ENCODE measurements at regions not wholly inside any gene's neighbourhood (a gene's known extent, or its start where the extent isn't known, plus 50 kb on each side); places are given as distances from the start of the nearest gene placed in this dataset.

- no peak for DNase-seq (ENCODE audit: low read depth)
- TF ChIP-seq, protein P1, sequence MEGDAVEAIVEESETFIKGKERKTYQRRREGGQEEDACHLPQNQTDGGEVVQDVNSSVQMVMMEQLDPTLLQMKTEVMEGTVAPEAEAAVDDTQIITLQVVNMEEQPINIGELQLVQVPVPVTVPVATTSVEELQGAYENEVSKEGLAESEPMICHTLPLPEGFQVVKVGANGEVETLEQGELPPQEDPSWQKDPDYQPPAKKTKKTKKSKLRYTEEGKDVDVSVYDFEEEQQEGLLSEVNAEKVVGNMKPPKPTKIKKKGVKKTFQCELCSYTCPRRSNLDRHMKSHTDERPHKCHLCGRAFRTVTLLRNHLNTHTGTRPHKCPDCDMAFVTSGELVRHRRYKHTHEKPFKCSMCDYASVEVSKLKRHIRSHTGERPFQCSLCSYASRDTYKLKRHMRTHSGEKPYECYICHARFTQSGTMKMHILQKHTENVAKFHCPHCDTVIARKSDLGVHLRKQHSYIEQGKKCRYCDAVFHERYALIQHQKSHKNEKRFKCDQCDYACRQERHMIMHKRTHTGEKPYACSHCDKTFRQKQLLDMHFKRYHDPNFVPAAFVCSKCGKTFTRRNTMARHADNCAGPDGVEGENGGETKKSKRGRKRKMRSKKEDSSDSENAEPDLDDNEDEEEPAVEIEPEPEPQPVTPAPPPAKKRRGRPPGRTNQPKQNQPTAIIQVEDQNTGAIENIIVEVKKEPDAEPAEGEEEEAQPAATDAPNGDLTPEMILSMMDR (IDR thresholded peaks at IDR 0.05; ENCODE audit: insufficient read depth, low read depth, low read length): no peak
- H3K4me3 ChIP-seq (ENCODE audit: low read depth, low read length): no peak overlapping the region
Measured at GRCh38 chr5:117645400-117645799, 1070.8 kb upstream of the SEMA6A start.

DNA sequence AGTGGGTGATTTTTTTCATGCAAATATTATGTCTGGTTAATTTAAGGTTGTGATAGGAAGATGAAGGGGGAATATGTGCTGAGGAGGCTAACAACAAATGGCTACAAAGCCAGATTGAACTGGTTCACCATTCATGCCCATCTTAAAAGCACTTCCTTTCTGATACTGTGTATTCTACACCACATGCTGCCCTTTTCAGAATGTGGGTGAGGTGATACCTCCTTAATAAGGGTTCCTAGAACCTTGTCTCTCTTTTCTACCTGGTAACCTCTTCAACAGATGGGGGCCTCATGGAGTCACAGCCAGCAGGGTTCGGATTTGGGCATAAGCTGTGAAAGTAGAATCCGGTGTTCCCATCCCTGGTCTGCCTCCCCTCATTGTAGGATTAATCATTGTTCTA, 1064.0 kb upstream of the SEMA6A start:
- no peak overlapping the region for H3K4me3 ChIP-seq (ENCODE audit: low read depth, low read length)

GRCh38 chr5:117633093-117633492, 1058.5 kb upstream of the SEMA6A start:
- TF ChIP-seq, protein P1 (IDR thresholded peaks at IDR 0.05; ENCODE audit: insufficient read depth, low read depth, low read length): no peak
- H3K4me3 ChIP-seq (ENCODE audit: low read depth, low read length): no peak overlapping the region
- DNase-seq (ENCODE audit: low read depth): no peak

More for the DNA sequence above, 1064.0 kb upstream of the SEMA6A start:
- TF ChIP-seq, protein P1 (IDR thresholded peaks at IDR 0.05; ENCODE audit: insufficient read depth, low read depth, low read length): no peak
- DNase-seq (ENCODE audit: low read depth): no peak

DNA sequence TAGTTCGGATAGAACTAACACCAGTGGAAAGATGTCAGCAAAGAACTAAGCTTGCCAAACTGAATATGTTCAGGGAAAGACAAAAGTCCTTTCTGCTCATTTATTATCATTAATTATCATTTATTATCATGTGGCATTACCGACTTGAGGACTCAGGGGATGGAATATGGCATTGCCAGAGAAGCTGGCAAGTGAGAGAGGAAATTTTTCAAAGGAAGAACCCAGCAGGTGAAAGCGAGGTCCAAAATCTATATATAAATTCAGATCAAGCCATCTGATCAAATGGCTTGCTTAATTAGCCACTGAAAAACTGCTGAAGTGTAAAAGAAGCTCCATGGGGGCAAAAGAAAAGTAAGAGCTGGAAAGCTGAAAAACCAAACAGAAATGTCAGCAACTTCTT, 1049.6 kb upstream of the SEMA6A start:
- TF ChIP-seq, protein P1 (IDR thresholded peaks at IDR 0.05; ENCODE audit: insufficient read depth, low read depth, low read length): no peak
- no peak overlapping the region for H3K4me3 ChIP-seq (ENCODE audit: low read depth, low read length)
- no peak for DNase-seq (ENCODE audit: low read depth)

DNA sequence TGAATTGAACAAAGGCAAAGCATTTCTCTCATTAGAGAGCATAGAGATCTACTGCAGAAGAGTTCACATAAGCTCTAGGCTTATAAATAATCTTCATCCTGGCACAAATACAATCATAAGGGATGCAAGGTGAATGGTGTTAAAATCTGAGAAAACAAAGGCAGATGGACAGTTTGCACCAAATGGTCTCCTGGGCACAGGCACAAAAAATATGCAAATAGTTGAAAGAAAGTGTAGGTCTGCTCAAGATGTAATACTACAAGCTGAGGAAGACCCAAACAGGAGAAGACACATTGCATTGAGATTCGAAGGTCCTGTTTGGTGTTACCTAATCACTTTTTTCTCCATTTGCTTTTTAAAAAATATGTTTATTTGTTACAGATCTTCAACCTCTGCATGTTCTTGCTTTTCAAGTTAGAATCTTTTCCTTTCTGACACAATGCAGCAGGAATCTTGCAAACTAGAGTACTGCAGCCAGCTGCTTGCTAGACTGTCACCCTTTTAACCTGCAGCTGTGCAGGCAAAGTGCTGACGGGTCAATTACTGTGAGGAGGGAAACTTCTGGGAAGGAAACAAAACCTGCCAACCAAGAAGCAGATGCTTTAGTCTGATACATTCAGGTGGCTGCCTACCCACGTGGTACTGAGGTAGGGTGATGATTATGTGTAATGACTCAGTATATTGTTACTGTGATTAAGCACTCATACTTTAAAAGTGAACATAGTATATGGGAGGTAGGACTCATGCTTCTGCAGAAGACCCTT, 1048.6 kb upstream of the SEMA6A start:
- no peak overlapping the region for H3K4me3 ChIP-seq (ENCODE audit: low read depth, low read length)
- DNase-seq (ENCODE audit: low read depth): no peak
- TF ChIP-seq, protein P1 (IDR thresholded peaks at IDR 0.05; ENCODE audit: insufficient read depth, low read depth, low read length): no peak

- TF ChIP-seq, protein P1 (IDR thresholded peaks at IDR 0.05; ENCODE audit: insufficient read depth, low read depth, low read length): no peak
- H3K4me3 ChIP-seq (ENCODE audit: low read depth, low read length): no peak overlapping the region
- no peak for DNase-seq (ENCODE audit: low read depth)
Measured at GRCh38 chr5:117621921-117622320, 1047.3 kb upstream of the SEMA6A start.

- TF ChIP-seq, protein P1 (IDR thresholded peaks at IDR 0.05; ENCODE audit: insufficient read depth, low read depth, low read length): no peak
- no peak for DNase-seq (ENCODE audit: low read depth)
- H3K4me3 ChIP-seq (ENCODE audit: low read depth, low read length): no peak overlapping the region
Measured at GRCh38 chr5:117615226-117615625, 1040.6 kb upstream of the SEMA6A start.
